GM12872 (cell line): ENCODE measurements at regions not wholly inside any gene's neighbourhood (a gene's known extent, or its start where the extent isn't known, plus 50 kb on each side); places are given as distances from the start of the nearest gene placed in this dataset.

Experiments used
- TF ChIP-seq, protein P1 (sequence below): IDR thresholded peaks from 3 replicates; pipeline ENCODE4 v1.5.1; 2011; ENCODE audit warnings: low read depth, mild to moderate bottlenecking, low read length, moderate library complexity; ENCODE audit not compliant: insufficient read depth

DNA sequence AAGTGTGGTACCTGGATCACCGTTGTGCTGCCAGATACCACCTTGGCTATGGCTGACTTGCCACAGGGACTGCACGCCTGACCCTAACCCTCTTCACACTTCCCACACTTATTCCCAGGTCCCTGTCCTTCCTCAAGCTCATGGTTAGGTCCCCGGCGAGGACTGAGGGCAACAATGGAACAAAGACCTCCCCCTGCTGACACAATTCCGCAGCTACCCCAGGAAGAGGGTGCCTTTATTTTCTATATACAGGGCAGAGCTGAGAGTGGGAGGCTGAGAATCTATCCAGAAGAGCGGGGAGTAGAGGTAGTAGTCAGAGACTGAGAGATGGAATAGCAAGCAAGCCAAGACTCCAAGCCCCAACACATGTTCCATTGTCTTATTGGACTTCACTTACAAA lies 118.1 kb upstream of the SEM1 start:
- TF ChIP-seq, protein P1, sequence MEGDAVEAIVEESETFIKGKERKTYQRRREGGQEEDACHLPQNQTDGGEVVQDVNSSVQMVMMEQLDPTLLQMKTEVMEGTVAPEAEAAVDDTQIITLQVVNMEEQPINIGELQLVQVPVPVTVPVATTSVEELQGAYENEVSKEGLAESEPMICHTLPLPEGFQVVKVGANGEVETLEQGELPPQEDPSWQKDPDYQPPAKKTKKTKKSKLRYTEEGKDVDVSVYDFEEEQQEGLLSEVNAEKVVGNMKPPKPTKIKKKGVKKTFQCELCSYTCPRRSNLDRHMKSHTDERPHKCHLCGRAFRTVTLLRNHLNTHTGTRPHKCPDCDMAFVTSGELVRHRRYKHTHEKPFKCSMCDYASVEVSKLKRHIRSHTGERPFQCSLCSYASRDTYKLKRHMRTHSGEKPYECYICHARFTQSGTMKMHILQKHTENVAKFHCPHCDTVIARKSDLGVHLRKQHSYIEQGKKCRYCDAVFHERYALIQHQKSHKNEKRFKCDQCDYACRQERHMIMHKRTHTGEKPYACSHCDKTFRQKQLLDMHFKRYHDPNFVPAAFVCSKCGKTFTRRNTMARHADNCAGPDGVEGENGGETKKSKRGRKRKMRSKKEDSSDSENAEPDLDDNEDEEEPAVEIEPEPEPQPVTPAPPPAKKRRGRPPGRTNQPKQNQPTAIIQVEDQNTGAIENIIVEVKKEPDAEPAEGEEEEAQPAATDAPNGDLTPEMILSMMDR, result no peak

DNA sequence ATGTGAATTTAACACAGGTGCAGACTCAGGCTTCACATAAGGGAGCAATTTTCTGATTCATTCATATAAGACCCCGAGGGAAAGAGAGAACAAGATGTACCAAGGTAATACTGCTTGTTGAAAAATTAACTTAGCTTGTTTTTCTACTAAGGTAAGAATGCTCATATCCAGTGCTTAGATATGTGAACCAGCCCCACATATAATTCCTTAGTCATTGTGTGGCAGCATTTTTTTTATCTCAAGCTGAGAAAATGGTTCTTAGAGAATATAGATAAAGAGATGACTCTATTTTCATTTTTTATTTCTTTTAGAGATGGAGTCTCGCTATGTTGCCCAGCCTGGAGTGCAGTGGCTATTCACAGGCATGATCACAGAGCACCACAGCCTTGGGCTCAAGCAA lies 121.8 kb upstream of the SEM1 start:
- TF ChIP-seq, protein P1, result no peak

DNA sequence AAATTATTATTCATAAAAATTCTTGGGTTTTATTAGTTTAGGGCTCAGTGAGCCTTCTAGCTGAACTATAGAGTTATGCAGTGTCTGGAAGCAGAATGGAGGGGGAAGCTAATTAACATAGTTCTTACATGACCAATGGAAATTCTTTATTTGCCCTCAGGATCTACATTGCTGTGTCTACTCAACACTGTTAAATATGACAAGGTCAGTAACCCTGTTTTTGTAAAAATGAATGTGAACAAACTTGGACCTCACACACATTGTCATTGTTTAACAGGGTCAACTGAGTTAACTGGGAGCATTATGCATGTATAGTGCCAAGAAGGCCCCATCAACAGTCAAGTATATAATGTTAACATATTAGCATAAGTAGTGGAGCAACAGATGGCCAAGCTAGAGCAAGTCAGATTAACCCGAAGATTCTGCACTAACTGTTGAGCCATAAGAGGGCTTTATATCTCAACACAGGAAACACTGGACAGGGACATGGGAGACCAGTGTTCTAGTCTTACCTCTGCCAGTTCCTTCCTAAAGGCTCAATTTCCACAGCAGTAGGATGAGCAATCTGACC lies 122.5 kb upstream of the SEM1 start:
- TF ChIP-seq, protein P1, result no peak

DNA sequence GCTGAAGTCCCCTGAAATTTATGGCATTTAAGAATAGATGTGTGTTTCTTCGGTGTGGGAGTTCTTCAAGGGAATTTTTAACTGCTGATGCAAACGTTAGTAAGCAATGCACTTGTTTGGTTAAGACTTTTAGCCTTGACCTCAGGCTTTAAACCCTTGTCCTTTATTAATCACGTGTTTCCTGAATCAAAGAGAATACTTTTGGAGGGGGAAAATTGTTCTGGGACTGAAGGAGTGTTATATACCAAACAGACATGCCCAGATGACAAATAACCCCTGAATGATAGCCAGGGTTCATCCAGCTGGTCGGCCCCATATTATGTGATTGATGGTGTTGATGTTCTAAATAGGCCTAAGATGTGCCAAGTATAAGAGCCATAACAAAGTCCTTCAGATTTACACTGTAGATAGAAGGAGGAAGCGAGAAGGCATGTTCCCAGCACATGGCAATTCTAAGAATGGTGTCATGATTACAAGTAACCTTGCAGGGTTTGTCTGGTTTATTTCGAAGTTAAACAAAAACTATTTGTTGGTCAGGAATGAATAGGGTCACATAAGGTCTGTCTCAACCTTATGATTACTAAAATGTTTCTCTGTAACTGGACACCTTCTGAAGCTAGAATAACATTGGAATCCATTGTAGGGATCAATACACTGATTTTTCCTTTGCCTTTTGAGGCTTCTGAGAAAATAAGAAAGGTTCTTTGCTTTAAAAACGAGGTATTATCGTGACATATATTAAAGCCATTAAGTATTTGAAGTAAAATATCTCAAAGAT lies 124.2 kb upstream of the SEM1 start:
- TF ChIP-seq, protein P1, result no peak

DNA sequence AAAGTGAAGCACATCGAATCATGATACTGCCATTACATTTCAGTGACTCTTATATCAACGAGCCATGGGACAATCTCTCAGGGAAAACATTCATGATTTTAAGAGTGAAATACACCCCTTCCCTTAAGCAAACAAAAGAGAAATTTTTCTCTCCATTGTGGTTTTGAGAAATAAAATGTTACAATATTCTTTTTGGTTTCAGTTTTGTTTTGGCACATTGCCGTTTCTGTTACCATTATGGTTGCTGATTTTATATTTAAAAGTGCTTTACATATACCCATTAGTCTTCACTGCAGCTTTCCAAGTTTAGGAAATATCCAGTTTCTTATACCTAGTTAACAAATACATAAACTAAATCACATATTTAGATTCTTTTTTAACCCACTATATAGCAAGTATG lies 126.8 kb upstream of the SEM1 start:
- TF ChIP-seq, protein P1, result no peak

DNA sequence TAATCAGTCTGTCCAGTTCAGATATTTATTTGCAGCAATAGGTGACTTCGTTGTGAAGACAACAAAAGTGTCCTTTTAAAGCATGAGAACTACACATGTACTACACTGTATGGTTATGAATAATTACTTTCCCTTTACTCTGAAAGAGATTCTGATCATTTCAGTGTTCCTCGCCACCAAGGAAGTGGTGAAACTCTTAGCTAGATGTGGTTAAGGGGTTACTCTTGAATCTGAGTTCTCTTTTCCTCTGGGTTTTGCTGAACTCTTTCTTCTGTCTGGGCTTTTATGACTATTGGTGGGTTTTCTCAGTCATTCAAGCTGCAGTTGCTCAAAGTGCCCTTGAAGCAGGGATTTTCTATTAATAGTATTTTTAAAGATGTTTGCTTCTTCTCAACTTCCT lies 127.9 kb upstream of the SEM1 start:
- TF ChIP-seq, protein P1, result no peak

DNA sequence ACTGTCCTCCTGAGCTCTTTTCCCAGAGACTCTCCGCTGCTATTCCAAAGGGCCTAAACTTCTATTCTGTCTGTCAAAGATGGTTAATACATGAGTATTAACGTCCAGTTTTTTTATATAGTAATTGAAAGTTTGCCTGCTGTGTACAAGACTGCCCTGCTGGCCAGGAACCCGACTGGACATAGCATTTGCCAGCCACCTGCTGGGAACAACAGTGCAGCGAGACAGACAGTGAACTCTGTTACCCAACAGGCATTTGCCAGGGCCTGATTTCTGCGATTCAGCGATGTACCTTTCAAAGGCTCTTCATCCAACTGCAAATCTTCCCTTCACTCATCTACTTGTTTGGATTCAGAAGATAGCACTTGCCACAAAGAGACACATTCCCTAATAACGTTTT lies 128.8 kb upstream of the SEM1 start:
- TF ChIP-seq, protein P1, result no peak
